Right kidney (tissue), 1 donor: ENCODE measurements at regions not wholly inside any gene's neighbourhood (a gene's known extent, or its start where the extent isn't known, plus 50 kb on each side); places are given as distances from the start of the nearest gene placed in this dataset.
"Not testable (repeated sequence)": the region's sequence is repeated elsewhere in the genome, so short reads cannot be mapped to it uniquely, and the experiment has no call there.

ENCODE experiments used
- DNase-seq: peaks from one replicate; pipeline ENCODE4 v3.0.0-alpha.2; 2016

DNA sequence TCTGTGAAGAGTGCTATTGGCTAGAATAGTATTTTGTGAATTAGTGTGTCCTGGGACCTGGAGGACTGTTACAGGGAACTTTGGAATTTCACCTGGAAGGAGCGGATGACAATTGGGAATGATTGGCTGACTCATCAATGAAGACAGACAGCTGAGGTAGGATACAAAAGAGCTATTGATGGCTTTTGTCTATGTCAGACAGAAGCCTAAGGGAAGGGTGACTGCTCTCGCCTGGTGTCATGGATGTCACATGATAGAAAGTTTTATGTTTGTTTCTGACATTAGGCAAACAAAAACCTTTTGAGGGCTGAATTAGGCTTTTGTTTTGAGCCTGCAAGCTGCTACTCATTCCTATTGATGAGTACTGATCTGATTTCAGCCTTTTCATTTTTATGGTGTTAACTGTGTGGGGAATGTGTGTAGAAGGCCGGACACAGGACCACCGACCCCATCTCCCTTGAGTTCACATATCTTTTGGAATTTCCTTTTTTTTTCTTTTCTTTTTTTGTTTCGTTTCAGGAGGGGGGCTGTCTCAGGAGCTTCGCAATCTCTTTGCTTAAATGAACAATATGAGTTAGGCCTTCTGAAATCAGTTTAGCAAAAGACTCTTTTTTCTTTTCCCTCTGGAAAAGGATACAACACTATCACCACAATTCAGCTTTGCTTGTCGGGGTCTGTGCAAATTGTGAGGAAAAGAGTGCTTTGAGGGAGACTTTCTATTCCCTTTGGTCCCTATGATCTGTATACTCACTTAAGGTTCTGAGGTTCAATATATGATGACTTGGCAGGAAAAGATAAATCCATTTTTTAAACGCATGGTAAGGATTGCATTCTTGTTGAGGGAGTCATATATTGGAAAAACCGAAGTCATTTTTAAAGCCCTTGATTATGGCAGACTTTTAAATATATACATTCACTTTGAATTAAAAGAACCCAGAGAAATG, 207.9 kb upstream of the FIGN start:
- no peak for DNase-seq

DNA sequence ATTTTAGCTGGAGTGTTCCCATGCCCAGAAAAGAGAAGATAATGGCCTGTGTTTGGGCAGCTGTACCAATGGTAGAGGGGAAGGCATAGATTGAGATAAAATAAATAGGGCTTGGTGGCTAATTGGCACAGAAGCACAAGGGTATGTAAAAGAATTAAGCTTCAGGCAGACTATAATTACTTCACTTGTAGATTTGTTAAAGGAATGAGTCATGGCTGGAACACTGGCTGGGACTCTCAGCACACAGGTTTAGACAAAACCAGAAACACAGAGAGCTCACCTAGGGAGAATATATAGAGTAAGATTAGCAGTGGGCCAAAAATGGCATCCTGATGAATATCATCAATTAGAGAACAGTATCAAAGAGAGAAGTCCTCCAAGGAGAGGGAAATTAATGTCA, 198.3 kb upstream of the FIGN start:
- no peak for DNase-seq

DNA sequence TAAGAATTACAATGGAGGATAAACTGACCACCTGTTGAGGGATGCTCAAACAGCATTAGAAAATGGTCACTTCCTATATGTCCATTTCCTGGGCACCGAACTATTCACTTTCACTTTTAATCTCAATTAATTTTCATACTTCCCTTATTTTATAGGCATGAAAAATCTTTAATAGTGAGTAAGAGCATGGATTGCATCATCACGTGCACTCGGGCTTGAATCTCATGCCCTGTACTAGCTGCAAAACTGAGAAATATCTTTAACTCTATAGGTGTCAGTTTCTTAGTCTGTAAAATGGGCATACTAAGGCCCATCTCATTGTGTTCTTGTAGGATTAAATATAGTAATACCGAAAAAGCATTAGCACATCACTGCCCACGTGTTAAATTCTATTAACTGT, 183.9 kb upstream of the FIGN start:
- no peak for DNase-seq

DNA sequence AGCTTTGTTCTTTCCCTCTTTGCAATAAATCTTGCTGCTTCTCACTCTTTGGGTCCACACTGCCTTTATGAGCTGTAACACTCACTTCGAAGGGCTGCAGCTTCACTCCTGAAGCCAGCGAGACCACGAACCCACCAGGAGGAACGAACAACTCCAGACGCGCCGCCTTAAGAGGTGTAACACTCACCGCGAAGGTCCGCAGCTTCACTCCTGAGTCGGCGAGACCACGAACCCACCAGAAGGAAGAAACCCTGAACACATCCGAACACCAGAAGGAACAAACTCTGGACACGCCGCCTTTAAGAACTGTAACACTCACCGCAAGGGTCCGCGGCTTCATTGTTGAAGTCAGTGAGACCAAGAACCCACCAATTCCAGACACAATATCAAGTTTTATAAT, 178.7 kb upstream of the FIGN start:
- DNase-seq = not testable (repeated sequence)

DNA sequence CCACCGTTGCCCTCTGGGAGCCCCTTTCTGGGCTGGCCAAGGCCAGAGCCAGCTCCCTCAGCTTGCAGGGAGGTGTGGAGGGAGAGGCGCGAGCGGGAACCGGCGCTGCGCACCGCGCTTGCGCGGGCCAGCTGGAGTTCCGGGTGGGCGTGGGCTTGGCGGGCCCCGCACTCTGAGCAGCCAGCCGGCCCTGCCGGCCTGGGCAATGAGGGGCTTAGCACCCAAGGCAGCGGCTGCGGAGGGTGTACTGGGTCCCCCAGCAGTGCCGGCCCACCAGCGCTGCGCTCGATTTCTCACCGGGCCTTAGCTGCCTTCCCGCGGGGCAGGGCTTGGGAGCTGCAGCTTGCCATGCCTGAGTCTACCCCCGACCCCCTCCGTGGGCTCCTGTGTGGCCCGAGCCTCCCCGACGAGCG, 177.7 kb upstream of the FIGN start:
- not testable (repeated sequence) for DNase-seq

DNA sequence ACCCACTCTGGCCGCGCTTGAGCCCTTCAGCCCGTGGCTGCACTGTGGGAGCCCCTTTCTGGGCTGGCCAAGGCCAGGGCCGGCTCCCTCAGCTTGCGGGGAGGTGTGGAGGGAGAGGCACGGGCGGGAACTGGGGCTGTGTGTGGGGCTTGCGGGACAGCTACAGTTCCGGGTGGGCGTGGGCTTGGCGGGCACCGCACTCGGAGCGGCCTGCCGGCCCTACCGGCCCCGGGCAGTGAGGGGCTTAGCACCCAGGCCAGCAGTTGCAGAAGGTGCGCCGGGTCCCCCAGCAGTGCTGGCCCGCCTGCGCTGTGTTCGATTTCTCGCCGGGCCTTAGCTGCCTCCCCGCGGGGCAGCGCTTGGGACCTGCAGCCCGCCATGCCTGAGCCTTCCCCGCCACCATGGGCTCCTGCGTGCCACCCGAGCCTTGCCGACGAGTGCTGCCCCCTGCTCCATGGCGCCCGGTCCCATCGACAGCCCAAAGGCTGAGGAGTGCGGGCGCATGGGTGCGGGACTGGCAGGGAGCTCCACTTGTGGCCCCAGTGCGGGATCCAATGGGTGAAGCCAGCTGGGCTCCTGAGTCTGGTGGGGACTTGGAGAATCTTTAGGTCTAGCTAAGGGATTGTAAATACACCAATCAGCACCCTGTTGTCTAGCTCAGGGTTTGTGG, 173.7 kb upstream of the FIGN start:
- DNase-seq = no peak

DNA sequence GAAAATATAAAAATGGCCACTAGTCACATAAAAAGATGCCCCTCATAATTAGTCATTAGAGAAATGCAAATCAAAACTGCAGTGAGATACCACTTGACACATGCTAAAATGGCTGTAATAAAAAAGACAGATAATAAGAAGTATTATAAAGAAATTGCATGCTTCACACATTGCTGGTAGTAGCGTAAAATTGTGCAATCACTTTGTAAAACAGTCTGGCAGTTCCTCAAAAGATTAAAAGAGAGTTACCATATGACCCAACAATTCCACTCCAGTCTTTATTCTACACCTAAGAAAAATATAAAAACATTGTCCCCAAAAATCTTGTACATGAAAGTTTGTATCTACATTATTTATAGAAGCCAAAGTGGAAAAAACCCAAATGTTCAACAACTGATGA, 170.6 kb upstream of the FIGN start:
- DNase-seq = no peak

DNA sequence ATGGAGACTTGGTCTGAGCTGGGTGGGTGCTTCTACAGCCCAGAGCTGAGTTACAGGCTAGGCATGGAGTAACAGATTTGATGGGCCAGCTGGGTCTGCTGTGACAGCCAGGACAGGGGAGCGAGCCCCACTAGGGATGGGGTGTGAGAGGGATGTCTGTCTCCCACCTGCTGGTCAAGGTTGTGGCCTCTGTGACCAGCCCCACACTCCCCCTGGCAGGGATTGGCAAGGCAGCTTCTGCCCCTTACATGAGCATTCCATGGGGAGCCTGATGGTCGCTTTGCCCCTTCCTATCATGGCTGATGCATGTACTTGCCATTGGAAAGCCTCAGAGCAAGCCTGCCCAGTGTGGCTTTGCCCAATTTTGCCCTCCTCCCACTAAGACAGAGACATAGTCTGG, 162.0 kb upstream of the FIGN start:
- DNase-seq = no peak

DNA sequence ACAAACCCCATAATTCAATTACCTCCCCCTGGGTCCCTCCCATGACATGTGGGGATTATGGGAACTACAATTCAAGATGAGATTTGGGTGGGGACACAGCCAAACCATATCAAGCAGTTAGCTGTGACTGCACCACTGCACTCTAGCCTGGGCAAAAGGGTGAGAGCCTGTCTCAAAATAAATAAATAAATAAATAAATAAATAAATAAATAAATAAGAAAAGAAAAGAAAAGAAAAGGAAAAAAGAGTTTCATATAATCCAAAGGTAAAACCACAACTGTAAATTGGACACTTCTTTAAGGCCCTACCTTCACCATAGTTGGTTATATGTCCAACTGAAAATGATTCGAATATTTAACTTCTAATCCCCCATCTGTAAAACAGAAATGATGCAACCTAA, 157.6 kb upstream of the FIGN start:
- not testable (repeated sequence) for DNase-seq

DNA sequence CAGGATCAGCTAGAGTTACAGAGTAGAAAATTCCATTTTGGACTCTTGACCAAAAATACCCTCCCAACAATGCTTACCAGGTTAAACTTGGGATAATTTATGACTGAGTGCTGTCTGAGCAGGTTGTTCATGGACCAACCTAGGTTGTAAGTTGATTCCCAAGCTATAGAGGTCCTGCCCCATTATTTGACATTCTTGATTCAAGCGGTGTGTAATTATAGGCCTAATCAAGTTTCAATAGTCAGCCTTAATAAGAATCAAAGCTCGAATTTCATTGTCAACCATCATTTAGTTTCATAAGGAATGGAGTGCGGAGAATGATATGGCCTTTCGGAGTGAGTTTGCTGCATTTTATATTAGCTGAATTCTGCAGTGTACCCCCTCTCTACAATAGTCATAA, 152.8 kb upstream of the FIGN start:
- DNase-seq = no peak

DNA sequence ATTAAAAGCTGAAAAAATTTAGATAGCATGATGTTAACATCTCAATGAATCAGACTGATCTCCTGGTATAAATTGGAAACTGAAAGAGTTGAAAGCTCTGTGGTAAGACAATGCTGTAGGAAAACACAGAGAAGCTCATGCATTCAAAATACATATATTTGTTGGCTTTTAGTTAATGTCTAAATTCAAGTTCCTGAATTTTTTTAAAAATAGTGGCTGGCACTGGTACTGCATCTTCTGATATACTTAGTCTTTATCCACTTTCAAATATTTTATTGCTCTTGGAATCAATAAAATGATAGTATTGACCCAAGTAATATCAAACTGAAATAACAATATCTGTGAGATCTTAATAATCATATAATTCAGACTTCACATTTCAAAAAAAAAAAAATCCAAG, 151.4 kb upstream of the FIGN start:
- DNase-seq = no peak

DNA sequence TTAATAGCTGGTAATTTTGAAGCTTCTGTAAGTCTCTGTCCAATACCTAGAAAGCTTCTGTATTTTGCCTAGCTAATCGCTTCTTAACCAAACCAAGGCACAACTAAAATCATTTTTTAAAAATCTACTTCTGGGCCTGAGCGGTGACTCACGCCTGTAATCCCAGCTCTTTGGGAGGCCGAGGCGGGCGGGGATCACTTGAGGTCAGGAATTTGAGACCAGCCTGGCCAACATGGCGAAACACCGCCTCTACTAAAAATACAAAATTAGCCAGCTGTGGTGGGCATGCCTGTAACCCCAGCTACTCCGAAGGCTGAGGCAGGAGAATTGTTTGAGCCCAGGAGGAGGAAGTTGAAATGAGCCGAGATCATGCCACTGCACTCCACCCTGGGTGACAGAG, 148.6 kb upstream of the FIGN start:
- DNase-seq = no peak

DNA sequence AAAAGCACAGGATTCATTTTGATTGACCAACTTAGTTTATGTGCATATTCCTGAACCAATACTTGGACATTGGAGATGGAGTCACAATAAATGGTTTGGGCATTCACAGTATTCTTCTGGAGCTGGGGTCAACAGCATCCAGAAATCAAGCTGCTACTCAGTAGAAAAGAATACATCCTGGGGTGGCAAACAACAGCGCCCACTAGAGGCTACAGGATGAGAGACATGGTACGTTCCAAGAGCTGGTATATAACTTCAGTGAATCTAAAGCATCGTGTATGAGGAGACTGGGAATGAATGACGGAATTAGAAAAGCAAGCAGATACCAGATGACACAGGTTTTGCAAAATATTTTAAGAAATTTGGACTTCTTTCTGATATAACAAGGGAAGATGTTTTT, 142.9 kb upstream of the FIGN start:
- DNase-seq = no peak

DNA sequence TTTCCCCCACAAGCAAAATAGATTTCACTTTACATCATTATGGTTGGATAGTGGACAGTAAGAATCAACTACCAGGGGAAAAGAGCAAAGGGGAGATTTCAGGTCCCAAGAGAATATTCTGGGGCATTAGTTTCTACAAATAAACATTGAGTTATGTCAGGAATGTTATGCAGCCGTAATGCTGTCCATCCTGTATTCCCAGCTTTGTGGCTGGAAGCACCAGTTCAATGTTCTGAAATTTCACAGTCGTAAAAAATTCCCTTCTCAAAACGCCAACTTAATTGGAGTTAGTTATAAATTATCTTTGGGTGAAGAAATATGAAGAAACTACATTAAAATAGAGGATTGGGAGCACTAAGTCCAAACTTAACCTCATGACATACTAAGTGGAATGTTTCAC, 141.5 kb upstream of the FIGN start:
- peak; percentile 33 for DNase-seq

DNA sequence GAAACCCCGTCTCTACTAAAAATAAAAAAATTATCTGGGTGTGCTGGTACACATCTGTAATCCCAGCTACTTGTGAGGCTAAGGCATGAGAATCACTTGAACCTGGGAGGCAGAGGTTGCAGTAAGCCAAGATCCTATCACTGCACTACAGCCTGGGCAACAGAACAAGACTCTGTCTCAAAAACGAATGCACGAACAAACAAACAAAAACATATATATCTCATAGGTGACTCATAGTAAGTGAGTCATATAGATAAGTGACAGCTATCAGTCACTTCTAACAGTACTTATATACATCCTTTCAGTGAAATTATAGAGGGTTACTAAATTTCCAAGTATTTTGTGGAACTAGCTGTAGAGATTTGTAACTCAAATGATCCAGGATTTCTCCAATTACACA, 127.3 kb upstream of the FIGN start:
- no peak for DNase-seq

DNA sequence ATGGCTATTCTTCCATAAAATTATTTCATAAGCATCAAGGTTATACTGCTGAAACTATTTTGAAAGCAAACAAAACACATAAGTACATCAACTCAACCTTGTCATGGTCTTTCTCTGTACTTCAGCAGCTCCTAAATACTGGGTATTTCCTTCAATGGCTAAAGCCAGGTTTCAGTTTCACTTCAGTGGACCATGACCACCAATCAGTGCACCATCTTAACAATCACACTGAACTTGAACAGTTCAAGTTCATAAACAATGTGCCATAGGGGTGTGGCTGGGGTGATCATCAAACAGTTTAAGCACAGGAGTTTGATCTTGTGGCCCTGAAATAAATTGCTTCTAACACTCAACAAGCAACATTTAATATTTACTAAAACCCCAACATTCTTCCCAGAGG, 124.1 kb upstream of the FIGN start:
- DNase-seq = no peak

DNA sequence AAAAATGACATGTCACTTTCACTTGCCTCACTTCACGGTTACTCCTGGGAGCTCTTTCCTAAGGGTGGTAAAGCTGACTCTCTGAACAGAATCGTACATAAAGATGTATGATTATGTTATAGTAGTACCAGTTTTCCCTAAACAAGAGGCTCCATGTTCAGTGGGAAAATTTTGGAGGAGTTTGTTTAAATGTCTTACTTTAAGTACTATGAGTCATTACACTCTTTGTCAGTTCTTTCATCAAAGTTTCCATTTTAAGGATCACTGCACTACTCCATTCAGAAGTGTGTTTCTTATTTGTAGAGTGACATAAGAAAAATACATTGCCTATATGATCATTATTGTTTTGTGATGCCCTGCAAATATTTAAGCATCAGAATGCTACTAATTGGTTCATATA, 121.1 kb upstream of the FIGN start:
- no peak for DNase-seq

DNA sequence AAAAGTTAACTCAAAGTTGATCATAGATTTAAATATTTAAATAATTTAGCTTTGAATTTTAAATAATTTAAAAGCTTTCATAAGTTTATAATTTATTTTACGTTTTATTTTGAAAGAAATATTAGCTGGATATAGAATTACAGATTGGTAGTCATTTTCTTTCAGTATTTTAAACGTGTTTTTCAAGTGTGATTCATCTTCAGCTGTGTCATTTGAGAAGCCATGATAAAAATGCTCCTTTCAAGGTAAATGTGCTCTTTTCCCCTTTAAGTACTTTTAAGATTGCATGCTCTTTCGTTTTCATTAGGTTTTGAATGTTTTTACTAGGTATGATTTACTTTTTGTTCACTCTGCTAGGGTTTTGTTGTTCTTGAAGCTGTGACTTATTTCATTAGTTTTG, 116.8 kb upstream of the FIGN start:
- DNase-seq = no peak

DNA sequence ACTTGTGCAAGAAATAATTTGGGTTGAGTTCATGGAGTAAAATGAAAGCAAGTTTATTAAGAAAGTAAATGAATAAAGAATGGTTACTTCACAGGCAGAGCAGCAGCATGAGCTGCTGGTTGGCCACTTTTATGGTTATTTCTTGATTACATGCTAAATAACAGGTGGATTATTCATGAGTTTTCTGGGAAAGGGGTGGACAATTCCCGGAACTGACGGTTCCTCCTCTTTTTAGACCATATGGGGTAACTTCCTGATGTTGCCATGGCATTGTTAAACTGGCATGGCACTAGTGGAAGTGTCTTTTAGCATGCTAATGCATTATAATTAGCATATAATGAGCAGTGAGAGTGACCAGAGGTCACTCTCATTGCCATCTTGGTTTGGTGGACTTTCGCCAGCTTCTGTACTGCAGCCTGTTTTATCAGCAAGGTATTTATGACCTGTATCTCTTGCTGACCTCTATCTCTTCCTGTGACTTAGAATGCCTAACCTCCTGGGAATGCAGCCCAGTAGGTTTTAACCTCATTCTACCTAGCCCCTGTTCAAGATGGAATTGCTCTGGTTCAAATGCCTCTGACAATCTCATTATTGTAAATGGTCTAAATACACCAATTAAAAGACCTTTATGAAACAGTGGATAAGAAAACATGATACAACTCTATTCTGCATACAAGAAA, 114.1 kb upstream of the FIGN start:
- DNase-seq = no peak

DNA sequence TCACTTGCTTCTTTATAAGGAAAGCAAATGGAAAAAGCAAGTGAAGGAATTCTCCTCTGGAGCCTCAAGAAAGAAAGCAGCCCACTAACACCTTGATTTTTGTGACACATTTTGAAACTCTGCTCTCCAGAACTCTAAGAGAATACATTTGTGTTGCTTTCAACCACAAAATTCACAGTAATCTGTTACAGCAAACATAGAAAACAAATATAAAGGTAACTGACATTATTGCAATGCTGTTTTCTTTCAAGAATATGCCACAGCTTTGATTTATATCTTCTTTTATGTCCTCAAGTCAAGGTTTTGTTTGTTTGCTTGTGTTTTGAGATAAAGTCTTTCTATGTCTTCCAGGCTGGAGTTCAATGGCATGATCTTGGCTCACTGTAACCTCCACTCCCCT, 103.1 kb upstream of the FIGN start:
- no peak for DNase-seq

DNA sequence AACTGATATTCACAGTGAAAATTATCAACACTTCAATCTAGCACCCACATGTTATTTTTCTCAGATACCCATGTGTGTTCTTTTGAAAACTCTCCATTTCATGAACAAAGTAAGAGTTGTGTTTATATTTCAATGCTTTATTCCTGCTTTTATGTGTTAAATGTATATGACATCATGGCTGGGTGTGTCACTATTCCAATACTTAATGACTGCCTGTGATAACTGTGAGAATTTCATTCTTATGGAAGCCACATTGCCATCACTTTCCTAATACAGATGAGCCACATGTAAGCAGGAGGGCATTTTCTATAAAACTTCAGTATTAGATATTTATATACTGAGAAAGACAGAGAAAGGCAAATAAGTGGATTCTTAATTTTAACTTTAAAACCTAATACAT, 100.4 kb upstream of the FIGN start:
- no peak for DNase-seq

DNA sequence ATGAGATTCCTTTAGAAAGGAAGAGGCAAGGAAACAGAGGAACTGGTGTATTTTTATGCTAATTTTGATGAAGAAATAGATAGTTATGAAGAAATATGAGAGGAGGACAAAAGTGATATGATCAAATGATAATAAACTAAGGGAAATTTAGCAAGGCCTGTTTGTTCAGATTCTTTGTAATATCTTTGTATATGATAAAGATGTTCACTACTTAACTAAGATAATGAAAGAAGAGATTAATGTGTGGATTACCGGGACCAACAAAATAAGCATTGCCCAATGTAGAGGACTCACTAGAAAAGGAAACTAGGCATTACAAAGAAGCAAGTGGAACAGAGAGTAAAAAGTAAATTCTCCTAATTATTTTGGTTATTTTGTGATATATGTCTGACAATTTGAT, 99.0 kb upstream of the FIGN start:
- DNase-seq = no peak

DNA sequence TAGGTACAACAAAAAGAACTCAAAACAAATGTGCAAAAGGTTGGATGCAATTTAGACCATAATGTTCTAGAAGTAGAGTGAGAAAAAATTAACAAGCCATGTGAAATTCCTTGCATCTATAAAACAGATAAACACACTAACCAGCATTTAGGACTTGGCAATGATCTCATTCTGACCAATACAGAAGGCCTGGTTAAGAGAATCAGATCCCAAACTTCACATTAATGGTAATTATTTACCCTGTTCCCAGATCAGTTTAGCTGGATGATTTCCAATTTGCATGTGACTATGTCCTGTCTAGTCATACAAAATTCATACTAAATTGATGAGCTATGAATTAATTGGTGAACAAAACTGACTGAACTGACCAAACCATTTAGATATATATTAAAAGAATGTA, 98.4 kb upstream of the FIGN start:
- no peak for DNase-seq

DNA sequence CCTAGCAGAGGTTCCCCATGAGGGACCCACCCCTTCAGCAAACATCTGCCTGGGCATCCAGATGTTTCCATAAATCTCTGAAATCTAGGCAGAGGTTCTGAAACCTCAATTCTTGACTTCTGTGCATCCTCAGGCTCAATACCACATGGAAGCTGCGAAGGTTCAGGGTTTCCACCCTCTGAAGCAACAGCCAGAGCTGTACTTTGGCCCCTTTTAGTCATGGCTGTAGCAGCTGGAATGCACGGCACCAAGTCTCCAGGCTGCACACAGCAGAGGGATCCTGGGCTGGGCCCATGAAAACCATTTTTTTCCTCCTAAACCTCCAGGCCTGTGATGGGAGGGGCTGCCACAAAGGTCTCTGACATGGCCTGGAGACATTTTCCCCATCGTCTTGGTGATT, 93.0 kb upstream of the FIGN start:
- DNase-seq = no peak
